HCT116 (cell line): ENCODE measurements at regions not wholly inside any gene's neighbourhood (a gene's known extent, or its start where the extent isn't known, plus 50 kb on each side); places are given as distances from the start of the nearest gene placed in this dataset.

ENCODE experiments used
- CTCF ChIP-seq, 3 experiments: fragments of 200-600 bp in 1 of 3; sonication (generic) in 1 of 3; IDR thresholded peaks in 2 of 3; conservative IDR thresholded peaks in 1 of 3; 2 replicates each; pipeline ENCODE4 v1.5.1; 2012 to 2017; ENCODE audit warnings: low read depth in 2 of 3, low read length in 2 of 3, antibody characterized with exemption in 1 of 3, borderline replicate concordance in 1 of 3, control low read depth in 1 of 3, mild to moderate bottlenecking in 1 of 3, mixed read lengths in 1 of 3, mixed run types in 1 of 3, moderate library complexity in 1 of 3; ENCODE audit not compliant: insufficient read depth in 1 of 3
- EZH2 ChIP-seq: fragments of 200-600 bp; sonication (generic); IDR thresholded peaks from 2 replicates; pipeline ENCODE4 v1.6.1; 2017; ENCODE audit warnings: antibody characterized with exemption, mixed run types
- EZH2phosphoT487 ChIP-seq: fragments of 200-600 bp; IDR thresholded peaks from 2 replicates; pipeline ENCODE4 v1.6.1; 2018; ENCODE audit warnings: antibody characterized with exemption, borderline replicate concordance
- FOSL1 ChIP-seq: IDR thresholded peaks from 2 replicates; pipeline ENCODE4 v1.6.1; 2012; ENCODE audit warnings: low read depth
- JUND ChIP-seq: IDR thresholded peaks from 2 replicates; pipeline ENCODE4 v1.6.1; 2012
- MAX ChIP-seq: IDR thresholded peaks from 2 replicates; pipeline ENCODE4 v1.6.1; 2012
- POLR2A ChIP-seq: IDR thresholded peaks from 2 replicates; pipeline ENCODE4 v1.7.0; 2011; ENCODE audit warnings: borderline replicate concordance; ENCODE audit not compliant: insufficient read depth, insufficient read length; ENCODE audit errors: extremely low read depth
- POLR2AphosphoS5 ChIP-seq: IDR thresholded peaks from 2 replicates; pipeline ENCODE4 v1.6.1; 2011; ENCODE audit warnings: mild to moderate bottlenecking, low read depth, low read length, moderate library complexity
- RAD21 ChIP-seq: IDR thresholded peaks from 2 replicates; pipeline ENCODE4 v1.6.1; 2012; ENCODE audit warnings: low read depth, mild to moderate bottlenecking
- SIN3A ChIP-seq: IDR thresholded peaks from 2 replicates; pipeline ENCODE4 v1.6.1; 2012; ENCODE audit warnings: low read depth
- YY1 ChIP-seq: IDR thresholded peaks from 2 replicates; pipeline ENCODE4 v1.6.1; 2011; ENCODE audit warnings: low read length, low read depth, moderate library complexity, mild to moderate bottlenecking; ENCODE audit not compliant: insufficient replicate concordance; ENCODE audit errors: extremely low read depth
- ZBTB33 ChIP-seq: IDR thresholded peaks from 2 replicates; pipeline ENCODE4 v1.6.1; 2011; ENCODE audit warnings: mild to moderate bottlenecking, low read length, moderate library complexity; ENCODE audit not compliant: insufficient replicate concordance; ENCODE audit errors: extremely low read depth
- ZFX ChIP-seq: fragments of 450-650 bp; IDR thresholded peaks from 2 replicates; pipeline ENCODE4 v1.6.1; 2017

- no peak for TF ChIP-seq CTCF (IDR thresholded peaks at IDR 0.05 in 2 of 3, conservative IDR thresholded peaks at IDR 0.05 in 1 of 3; ENCODE audit: borderline replicate concordance in 1 of 3, insufficient read depth in 1 of 3, low read depth in 2 of 3, low read length in 2 of 3)
- TF ChIP-seq YY1 = no peak
- TF ChIP-seq POLR2AphosphoS5 = no peak
- TF ChIP-seq EZH2 = no peak
- no peak for TF ChIP-seq JUND
- TF ChIP-seq FOSL1 = no peak
- no peak for TF ChIP-seq POLR2A
- no peak for TF ChIP-seq EZH2phosphoT487
- no peak for TF ChIP-seq RAD21
- no peak for TF ChIP-seq ZFX
- no peak for TF ChIP-seq ZBTB33
- TF ChIP-seq MAX = no peak
- no peak for TF ChIP-seq SIN3A
These were observed 401.1 kb upstream of the SPRY2 start for GRCh38 chr13:80742033-80742432.
